NCI-H2029 treated with DMSO at 0.1 percent for 48 hours (cell line): ENCODE measurements at regions not wholly inside any gene's neighbourhood (a gene's known extent, or its start where the extent isn't known, plus 50 kb on each side); places are given as distances from the start of the nearest gene placed in this dataset.
"Not testable (repeated sequence)": the region's sequence is repeated elsewhere in the genome, so short reads cannot be mapped to it uniquely, and the experiment has no call there.

Source experiments
- DNase-seq: peaks from one replicate; lab custom pipeline; 2025; lab: John Stamatoyannopoulos, UW

- no peak for DNase-seq
Measured at GRCh38 chr3:103787879-103788278, 1353.1 kb downstream of the ZPLD1 start.

GRCh38 chr3:103791786-103792515 is 1357.1 kb downstream of the ZPLD1 start:
- DNase-seq, result no peak

- no peak for DNase-seq
Measured at GRCh38 chr3:103794656-103795055, 1359.8 kb downstream of the ZPLD1 start.

DNA sequence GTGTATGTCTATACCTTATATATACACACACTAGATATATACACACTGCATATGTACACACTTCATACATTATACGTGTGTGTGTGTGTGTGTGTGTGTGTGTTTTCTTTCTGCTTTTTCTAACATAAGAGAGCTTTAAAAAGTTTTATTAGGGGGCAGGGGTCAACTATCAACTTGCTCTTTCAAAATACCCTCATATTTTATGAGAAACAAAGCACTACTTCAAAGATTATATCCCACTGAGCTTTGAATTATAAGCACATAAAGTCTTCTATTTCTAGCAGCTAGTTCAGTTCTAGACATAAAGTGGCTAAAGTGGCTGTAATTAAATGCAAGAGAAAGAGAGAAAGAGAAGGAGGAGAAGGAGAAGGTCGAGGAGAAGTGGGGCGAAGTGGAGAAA is 1361.3 kb downstream of the ZPLD1 start:
- no peak for DNase-seq

DNA sequence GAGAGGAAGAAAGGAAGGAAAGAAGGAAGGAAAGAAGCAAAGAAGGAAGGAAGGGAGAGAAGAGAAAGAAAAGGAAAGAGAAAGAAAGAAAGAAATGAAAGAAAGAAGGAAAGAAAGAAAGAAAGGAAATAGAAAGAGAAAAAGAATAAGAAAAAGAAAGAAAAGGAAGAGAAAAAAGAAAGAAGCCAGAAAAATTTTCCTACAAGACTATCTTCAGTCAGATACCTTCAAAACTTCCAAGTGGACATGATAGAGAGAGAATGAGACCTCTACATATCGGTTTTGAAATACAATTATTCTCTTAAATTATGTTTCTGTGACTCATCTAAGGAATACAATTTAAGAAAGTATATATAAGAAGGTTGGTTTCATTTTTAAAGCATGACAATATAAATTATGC is 1369.0 kb downstream of the ZPLD1 start:
- no peak for DNase-seq

- no peak for DNase-seq
Measured at GRCh38 chr3:103810167-103810566, 1375.4 kb downstream of the ZPLD1 start.

GRCh38 chr3:103813955-103814354 is 1379.1 kb downstream of the ZPLD1 start:
- no peak for DNase-seq

DNA sequence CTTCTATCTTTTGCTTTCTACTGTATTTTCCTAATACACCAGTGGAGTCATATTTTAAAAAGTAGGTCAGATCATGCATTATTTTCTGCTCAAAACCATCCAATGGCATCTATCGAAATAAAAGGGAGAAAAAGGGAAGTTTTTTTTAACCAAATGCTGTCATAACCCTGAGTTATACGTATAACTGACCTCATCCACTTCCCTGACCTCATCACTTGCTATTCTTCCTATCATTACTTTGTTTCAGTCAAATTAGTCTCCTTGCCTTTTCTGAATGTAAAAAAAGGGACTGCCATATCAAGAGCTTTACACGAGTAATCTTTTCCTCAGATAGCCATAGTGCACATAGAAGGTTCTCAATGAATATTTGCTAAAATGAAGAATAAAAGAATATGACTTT is 1383.6 kb downstream of the ZPLD1 start:
- DNase-seq, result no peak

DNA sequence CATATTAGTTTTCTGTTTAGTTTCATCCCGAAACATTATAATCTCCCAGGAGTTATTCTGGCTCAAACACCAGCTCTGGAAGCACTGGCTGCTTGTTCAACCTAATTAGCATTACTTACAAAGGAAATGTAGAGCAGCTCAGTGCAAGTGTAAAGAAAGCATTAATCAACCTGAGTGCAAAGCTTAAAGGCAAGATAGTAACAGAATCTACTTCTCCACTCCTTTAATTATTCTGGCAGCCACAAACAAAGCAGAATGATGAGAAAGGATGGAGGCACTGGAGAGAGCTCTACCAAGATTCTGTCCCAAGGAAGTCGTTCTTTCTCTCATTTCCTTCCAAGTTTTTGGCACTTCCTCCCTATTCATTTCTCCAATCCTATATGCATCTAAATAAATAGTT is 1384.0 kb downstream of the ZPLD1 start:
- no peak for DNase-seq

GRCh38 chr3:103825586-103825985 is 1390.8 kb downstream of the ZPLD1 start:
- DNase-seq, result no peak

DNA sequence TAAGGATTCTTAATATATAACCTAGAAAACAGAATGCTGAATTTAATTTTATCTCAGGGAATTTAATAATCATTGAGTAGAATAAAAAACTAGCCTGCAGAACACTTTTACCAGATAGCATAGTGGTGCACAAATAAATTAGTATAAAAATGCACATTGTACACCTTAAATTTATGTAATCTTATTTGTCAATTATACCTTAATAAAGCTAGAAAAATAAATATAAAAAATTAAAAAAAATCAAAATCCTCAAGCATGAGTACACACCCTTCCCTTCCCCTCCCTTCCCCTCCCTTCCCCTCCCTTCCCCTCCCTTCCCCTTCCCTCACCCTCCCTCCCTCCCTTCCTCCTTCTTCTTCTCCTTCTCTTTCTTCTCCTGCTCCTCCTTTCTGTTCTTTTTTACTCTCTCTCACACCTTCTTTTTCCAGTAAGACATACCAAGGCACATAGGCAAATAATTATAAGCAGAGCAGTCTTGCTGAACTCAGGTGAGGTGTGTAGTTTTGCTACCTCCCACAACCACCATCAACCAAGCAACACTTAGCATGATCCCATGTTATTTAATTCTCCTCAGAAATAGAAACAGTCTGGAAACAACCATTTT is 1395.0 kb downstream of the ZPLD1 start:
- no peak for DNase-seq

GRCh38 chr3:103847081-103848062 is 1412.6 kb downstream of the ZPLD1 start:
- DNase-seq, result no peak

GRCh38 chr3:103851793-103852192 is 1417.0 kb downstream of the ZPLD1 start:
- DNase-seq, result no peak

GRCh38 chr3:103862415-103862814 is 1427.6 kb downstream of the ZPLD1 start:
- no peak for DNase-seq

DNA sequence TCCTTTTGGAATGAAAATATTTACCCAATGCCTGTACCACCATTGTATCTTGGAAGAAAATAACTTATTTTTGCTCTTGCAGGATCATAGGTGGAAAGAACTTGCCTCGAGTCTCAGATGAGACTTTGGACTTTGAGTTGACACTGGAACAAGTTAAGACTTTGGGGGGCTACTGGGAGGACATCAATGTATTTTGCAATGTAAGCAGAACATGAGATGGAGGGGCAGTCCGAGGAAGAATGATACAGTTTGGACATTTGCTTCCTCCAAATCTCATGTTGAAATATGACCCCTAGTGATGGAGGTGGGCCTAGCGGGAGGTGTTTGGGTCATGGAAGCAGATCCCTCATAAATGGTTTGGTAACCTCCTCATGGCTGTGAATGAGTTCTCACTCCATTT is 1428.6 kb downstream of the ZPLD1 start:
- DNase-seq, result no peak

- DNase-seq, result no peak
Measured at GRCh38 chr3:103866113-103866512, 1431.3 kb downstream of the ZPLD1 start.

- no peak for DNase-seq
Measured at GRCh38 chr3:103873021-103873420, 1438.2 kb downstream of the ZPLD1 start.

DNA sequence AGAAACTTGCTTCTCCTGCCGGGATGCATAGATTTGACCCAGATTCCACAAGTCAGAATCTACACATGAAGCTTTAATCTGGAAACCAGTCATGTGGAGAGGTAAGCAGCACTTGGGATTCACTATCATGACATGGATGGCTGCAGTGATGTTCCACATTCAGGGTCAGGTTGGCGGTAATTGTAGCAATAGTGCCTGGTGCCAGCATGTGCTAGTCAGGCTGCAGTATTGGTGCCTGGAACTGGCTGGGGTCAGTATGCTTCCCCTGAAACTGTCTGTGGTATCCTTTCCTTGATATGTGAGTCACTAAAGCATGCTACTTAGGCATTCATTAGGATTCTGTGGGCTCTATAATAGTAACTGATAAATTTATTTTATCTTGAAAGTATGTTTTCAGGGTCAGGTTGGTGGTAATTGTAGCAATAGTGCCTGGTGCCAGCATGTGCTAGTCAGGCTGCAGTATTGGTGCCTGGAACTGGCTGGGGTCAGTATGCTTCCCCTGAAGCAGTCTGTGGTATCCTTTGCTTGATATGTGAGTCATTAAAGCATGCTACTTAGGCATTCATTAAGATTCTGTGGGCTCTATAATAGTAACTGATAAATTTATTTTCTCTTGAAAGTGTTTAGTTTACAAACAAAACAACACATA is 1439.2 kb downstream of the ZPLD1 start:
- no peak for DNase-seq

GRCh38 chr3:103881809-103882208 is 1447.0 kb downstream of the ZPLD1 start:
- DNase-seq, result not testable (repeated sequence)

DNA sequence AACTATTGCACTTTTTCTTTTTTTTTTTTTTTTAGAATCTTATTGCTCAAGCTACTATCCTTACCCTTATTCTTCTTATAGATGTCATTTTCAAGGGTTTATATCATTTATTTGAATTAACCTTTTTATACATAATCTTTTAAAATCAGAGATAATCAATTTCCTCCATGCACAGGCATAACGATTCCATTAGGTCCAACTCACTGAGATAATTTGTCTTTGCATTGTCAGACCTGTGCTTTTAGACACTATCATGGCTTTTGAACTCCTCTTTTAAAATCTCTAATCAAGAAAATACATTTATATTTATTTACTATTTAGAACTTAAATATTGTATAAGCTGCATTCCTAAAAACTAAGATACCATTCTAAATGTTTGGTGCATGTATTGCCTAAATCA is 1454.9 kb downstream of the ZPLD1 start:
- DNase-seq, result no peak

- DNase-seq, result no peak
Measured at GRCh38 chr3:103894162-103894822, 1459.5 kb downstream of the ZPLD1 start.

DNA sequence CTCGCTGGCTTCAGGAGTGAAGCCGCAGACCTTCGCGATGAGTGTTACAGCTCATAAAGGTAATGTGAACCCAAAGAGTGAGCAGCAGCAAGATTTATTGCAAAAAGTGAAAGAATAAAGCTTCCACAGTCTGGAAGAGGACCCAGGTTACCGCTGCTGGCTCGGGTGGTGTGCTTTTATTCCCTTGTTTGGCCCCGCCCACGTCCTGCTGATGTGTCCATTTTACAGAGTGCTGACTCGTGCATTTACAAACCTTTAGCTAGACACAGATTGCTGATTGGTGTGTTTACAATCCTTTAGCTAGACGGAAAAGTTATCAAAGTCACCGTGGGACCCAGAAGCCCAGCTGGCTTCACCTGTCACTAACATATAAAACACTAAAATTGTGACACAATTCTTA is 1464.5 kb downstream of the ZPLD1 start:
- no peak for DNase-seq
